GM19452 (cell line): ENCODE measurements at regions not wholly inside any gene's neighbourhood (a gene's known extent, or its start where the extent isn't known, plus 50 kb on each side); places are given as distances from the start of the nearest gene placed in this dataset.
"Not testable (repeated sequence)": the region's sequence is repeated elsewhere in the genome, so short reads cannot be mapped to it uniquely, and the experiment has no call there.

Source experiments
- ATAC-seq: cut with Tn5 transposase; IDR thresholded peaks from one replicate; pipeline ENCODE4 v1.9.1; 2021; ENCODE audit not compliant: unreplicated experiment

DNA sequence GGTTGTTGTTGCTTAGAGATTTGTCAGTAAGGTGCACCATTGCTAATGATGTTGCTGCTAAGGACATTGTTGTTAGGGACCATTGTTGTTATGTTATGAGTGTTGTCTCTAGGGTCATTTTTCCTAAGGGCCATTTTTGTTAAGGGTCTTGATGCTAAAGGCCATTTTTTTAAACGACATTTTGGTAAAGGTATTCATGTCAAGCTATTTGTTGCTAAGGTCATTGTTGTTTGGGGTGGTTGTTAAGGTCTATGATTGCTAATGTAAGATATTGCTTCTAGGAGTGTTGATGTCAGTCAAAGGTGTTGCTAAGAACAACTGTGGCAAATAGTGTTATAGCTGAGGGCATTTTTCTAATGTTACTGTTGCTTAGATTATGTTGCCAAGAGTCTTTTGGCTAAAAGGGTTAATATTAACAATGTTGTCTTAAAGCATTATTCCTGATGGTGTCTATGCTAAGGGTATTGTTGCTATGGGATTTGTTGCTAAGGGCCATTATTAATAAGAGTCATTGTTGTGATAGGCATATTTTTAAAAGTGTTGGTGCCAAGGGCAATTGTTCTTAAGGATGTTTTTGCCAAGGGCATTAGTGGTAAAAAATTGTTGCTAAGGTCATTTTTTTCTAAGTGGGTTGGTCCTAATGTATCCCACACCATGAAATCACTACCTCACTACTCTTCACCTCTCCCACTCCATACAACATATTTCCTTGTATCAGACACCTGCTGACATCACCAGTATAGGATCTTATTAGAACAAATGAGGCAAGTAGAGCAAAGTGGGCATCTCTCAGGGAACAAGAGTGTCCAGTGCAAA, 56.2 kb downstream of the SPATA31A6 start:
- not testable (repeated sequence) for ATAC-seq

GRCh38 chr9:42240261-42240579, 56.8 kb downstream of the SPATA31A6 start:
- ATAC-seq, result not testable (repeated sequence)

DNA sequence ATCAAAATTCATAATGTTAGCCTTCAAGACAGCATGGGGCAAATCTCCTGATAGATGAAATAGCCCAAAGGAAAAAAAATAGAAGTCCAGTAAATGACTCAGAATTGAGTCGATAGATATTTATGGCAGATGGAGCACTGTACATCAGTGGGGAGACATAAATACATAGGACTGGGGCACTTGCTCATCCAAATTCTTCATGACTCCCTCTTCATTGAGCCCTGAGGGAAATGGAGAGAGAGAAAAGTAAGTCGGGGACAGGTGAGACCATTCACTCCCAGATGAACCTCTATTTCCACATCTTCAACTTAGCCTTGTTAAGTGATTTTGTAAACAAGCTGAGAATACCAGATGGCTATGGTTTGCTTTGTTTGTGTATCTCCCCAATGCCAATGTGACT, 59.8 kb downstream of the SPATA31A6 start:
- not testable (repeated sequence) for ATAC-seq

- ATAC-seq, result not testable (repeated sequence)
Observed at GRCh38 chr9:42243822-42244221, 60.4 kb downstream of the SPATA31A6 start.

GRCh38 chr9:42268729-42269128, 85.3 kb downstream of the SPATA31A6 start:
- not testable (repeated sequence) for ATAC-seq

- ATAC-seq, result not testable (repeated sequence)
Observed at GRCh38 chr9:42269171-42269570, 85.7 kb downstream of the SPATA31A6 start.

GRCh38 chr9:42273191-42273590, 89.7 kb downstream of the SPATA31A6 start:
- ATAC-seq, result not testable (repeated sequence)

GRCh38 chr9:42275141-42275540, 91.7 kb downstream of the SPATA31A6 start:
- ATAC-seq, result no peak

GRCh38 chr9:42282531-42283178, 99.2 kb downstream of the SPATA31A6 start:
- ATAC-seq, result not testable (repeated sequence)

DNA sequence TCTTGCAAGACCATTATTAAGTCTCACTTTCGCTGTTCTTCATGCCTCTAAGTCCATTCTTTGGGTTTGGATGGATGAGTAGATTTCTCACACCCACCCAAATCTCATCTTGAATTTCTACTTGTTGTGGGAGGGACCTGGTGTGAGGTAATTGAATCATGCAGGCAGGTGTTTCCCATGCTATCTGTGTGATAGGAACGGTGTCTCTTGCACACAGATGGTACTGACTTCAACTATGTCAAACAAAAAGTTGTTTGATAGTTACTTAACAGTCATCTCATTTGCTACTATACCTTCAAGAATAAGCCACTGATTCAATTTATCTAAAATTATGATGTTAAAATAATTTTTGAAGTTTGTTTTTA, 99.7 kb downstream of the SPATA31A6 start:
- not testable (repeated sequence) for ATAC-seq

DNA sequence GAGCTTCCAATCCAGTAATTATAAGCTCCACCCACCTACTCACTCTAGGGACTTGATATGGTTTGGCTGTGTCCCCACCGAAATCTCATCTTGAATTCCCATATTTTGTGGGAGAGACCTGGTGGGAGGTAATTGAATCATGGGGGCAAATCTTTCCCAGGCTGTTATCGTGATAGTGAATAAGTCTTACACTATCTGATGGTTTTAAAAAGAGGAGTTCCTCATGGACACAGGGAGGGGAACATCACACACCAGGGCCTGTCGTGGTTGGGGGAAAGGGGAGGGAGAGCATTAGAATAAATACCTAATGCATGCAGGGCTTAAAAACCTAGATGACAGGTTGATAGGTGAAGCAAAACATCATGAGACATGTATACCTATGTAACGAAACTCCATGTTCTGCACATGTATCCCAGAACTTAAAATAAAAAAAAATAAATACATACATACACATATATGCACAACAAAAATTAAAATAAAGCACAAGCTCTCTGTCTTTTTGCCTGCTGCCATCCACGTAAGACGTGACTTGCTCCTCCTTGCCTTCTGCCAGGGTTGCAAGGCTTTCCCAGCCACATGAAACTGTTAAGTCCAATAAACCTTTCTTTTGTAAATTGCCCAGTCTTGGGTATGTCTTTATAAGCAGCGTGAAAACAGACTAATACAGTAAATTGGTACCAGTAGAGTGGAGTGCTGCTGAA, 102.8 kb downstream of the SPATA31A6 start:
- not testable (repeated sequence) for ATAC-seq

GRCh38 chr9:42288002-42288864, 104.8 kb downstream of the SPATA31A6 start:
- ATAC-seq, result not testable (repeated sequence)

GRCh38 chr9:42288865-42289229, 105.4 kb downstream of the SPATA31A6 start:
- not testable (repeated sequence) for ATAC-seq

GRCh38 chr9:42300124-42300523, 116.7 kb downstream of the SPATA31A6 start:
- ATAC-seq, result not testable (repeated sequence)

DNA sequence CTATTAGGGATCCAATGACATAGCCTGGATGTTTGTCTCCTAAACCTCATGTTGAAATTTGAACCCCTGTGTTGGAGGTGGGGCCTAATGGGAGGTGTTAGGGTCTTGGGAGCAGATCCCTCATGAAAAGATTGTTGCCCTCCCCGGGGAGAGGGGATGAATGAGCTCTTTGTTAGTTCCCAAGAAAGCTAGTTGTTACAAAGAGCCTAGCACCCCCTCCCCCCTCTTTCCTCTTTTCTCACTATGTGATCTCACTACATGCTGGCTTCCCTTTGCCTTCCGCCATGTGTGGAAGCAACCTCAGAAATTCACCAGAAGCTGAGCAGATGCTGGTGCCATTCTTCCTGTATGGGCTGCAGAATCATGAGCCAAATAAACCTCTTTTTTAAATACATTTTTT, 123.2 kb downstream of the SPATA31A6 start:
- ATAC-seq, result not testable (repeated sequence)

DNA sequence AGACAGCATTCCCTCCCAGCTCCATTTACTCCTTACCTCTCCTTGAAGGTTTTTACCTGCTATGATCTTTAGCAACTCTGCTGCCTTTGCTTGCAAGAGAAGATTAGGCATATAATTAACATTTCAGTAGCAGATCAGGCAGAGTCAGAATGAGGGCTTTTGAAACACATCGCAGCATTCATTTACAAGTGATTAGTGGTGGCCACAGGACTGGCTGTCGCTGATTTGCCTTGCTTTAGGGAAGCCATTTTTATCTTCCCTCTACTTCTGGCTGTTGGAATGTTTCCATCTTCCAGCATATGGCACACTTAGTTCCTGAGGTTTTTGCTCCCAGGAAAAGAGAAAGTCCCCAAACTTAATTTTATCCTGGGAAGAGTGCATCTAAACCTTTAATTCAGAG, 124.0 kb downstream of the SPATA31A6 start:
- not testable (repeated sequence) for ATAC-seq

- ATAC-seq, result not testable (repeated sequence)
Observed at GRCh38 chr9:42310972-42311371, 127.5 kb downstream of the SPATA31A6 start.

- not testable (repeated sequence) for ATAC-seq
Observed at GRCh38 chr9:42316026-42316425, 132.6 kb downstream of the SPATA31A6 start.

GRCh38 chr9:42317677-42318076, 134.2 kb downstream of the SPATA31A6 start:
- not testable (repeated sequence) for ATAC-seq

DNA sequence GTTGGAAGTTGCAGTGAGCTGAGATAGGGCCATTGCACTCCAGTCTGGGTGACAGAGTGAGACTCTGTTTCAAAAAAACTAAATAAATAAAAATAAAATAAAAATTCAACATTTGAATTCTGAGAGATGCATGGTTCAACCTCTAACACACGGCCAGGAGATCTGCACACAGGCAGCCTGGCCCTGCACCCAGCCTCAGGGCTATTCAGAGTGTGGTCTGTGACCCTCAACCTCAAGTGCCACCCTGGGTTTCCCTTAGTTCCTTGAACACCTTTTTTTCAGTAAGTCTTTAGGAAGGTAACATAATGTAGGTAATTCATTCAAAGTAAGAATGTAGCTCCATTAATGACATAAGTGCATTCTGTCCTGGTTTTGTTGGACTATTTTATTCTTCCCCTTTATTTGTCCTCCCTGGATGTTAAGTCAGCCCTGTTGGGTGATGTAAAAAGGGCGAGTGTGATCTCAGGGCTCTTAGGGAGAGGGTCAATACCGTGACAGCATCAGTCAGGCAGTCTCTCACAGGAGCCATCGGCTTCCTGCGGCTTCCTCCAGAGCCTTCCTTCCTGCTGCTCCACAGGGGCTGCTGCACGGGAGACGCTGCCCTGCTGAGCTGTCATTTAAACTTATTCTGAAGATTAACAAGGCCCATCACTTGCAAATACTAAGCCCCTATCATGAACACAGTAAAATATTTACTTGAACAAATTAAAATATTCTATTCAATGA, 139.8 kb downstream of the SPATA31A6 start:
- ATAC-seq, result not testable (repeated sequence)
